ENCODE measurements at regions not wholly inside any gene's neighbourhood (a gene's known extent, or its start where the extent isn't known, plus 50 kb on each side); places are given as distances from the start of the nearest gene placed in this dataset.

- Mint-ChIP-seq H3K9me3 (ENCODE audit: unreplicated experiment) (peaks cover 1% of the 10 kb centered on the region), H3K27me3 (ENCODE audit: unreplicated experiment) (no peaks in the 10 kb centered on the region), H3K36me3 (ENCODE audit: unreplicated experiment) (no peaks in the 10 kb centered on the region), H3K27ac (ENCODE audit: unreplicated experiment) (peak overlapping the region; percentile 71), H3K4me3 (ENCODE audit: unreplicated experiment) (peak overlapping the region; percentile 30), H3K4me1 (ENCODE audit: low read depth, unreplicated experiment) (peaks cover 61% of the 10 kb centered on the region)
- no peak for DNase-seq
- no peak for TF ChIP-seq CTCF (IDR thresholded peaks at IDR 0.05; ENCODE audit: partially characterized antibody, unreplicated experiment)
Measured at GRCh38 chr15:53447053-53447574, 312.3 kb downstream of the WDR72 start.

- no peaks in the 10 kb centered on the region for H3K27me3 Mint-ChIP-seq (ENCODE audit: unreplicated experiment)
- DNase-seq = no peak
- H3K27ac Mint-ChIP-seq (ENCODE audit: unreplicated experiment) = no peak overlapping the region
- peaks cover 1% of the 10 kb centered on the region for H3K9me3 Mint-ChIP-seq (ENCODE audit: unreplicated experiment)
- no peak overlapping the region for H3K4me3 Mint-ChIP-seq (ENCODE audit: unreplicated experiment)
- H3K36me3 Mint-ChIP-seq (ENCODE audit: unreplicated experiment) = no peaks in the 10 kb centered on the region
- TF ChIP-seq CTCF (IDR thresholded peaks at IDR 0.05; ENCODE audit: partially characterized antibody, unreplicated experiment) = no peak
- peaks cover 56% of the 10 kb centered on the region for H3K4me1 Mint-ChIP-seq (ENCODE audit: low read depth, unreplicated experiment)
Measured at GRCh38 chr15:53446376-53446775, 313.1 kb downstream of the WDR72 start.

DNA sequence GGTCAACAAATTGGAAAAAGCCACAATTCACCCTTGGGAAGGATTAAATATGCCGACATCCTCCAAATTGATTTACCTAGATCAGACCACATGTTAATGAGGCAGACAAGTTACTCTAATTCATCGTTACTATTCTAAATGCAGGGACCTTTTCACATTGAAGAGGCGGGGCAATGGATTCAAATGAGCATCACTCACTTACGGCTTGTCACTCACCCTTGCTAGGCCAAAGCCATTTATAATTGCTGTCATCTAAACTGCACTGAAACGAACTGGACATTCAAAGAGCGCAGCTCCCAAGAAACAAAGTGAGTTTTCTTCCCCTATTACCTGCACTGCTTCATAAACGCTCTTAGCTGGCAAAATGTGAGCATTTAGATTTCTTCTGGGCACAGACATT, 313.9 kb downstream of the WDR72 start:
- Mint-ChIP-seq H3K27me3 (ENCODE audit: unreplicated experiment) (no peaks in the 10 kb centered on the region), H3K4me1 (ENCODE audit: low read depth, unreplicated experiment) (peaks cover 50% of the 10 kb centered on the region), H3K9me3 (ENCODE audit: unreplicated experiment) (peaks cover 1% of the 10 kb centered on the region), H3K4me3 (ENCODE audit: unreplicated experiment) (no peak overlapping the region), H3K27ac (ENCODE audit: unreplicated experiment) (no peak overlapping the region), H3K36me3 (ENCODE audit: unreplicated experiment) (no peaks in the 10 kb centered on the region)
- TF ChIP-seq CTCF (IDR thresholded peaks at IDR 0.05; ENCODE audit: partially characterized antibody, unreplicated experiment) = no peak
- DNase-seq = no peak

DNA sequence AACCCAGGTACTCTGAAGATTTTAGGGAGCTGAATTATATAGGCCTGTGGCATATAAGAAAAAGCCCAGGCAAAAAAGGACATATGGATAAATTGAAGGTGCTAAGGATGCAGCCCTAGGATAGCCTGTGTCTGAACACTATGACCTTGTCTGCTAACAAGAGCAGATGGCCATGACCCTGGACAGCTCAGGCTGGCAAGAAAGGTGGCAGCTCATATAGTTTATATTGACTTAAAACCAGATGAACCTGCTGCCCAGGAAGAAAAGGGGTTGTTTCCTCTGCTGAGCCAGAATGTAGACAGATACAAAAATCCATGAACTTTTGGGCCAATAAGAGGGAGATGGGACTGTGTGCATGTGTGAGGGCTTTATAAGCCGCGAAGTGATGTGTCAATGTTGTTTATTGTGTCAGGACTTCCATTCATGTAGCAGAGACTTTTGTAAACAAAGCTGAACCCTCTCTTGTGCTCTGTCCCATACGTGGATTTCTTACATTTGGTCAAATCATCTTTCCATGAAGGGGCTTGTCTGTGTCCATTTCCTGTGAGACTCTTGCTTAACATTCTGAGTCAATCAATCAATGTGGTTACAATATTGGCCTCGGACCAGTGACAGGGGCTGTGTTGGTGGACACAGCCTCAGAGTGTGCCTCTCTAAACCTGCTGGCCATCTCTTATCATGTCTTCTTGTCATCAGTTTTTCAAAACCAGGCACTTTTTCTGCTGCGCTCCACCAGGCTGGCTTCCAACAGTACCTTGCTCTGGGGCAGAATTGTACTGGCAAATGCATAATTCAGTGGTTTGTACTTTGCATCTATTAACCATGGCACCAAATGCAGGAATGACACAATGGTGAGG, 321.2 kb downstream of the WDR72 start:
- DNase-seq = no peak
- Mint-ChIP-seq H3K27me3 (ENCODE audit: unreplicated experiment) (no peaks in the 10 kb centered on the region), H3K9me3 (ENCODE audit: unreplicated experiment) (no peaks in the 10 kb centered on the region), H3K4me3 (ENCODE audit: unreplicated experiment) (no peak overlapping the region), H3K27ac (ENCODE audit: unreplicated experiment) (no peak overlapping the region), H3K36me3 (ENCODE audit: unreplicated experiment) (no peaks in the 10 kb centered on the region), H3K4me1 (ENCODE audit: low read depth, unreplicated experiment) (peaks cover 19% of the 10 kb centered on the region)
- TF ChIP-seq CTCF (IDR thresholded peaks at IDR 0.05; ENCODE audit: partially characterized antibody, unreplicated experiment) = no peak

DNA sequence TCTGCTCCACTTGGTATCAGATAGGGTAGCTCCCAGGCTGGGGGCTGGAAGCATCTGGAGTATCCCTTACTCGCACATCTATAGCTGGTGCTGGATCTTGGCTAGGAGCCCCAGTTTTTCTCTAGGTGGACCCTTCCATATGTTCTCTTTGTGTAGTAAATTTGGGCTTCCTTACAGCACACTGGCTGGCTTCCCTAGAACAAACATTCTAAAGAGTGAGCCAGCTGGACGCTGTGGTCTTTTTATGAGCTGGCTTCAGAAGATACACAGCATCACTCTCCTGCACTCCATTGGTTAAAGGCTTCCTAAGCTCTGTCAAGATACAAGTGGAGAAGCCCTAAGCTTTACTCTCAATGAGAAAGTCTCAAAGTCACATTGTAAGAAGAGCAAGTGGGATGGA, 322.1 kb downstream of the WDR72 start:
- Mint-ChIP-seq H3K9me3 (ENCODE audit: unreplicated experiment) (no peaks in the 10 kb centered on the region), H3K27me3 (ENCODE audit: unreplicated experiment) (no peaks in the 10 kb centered on the region), H3K36me3 (ENCODE audit: unreplicated experiment) (no peaks in the 10 kb centered on the region), H3K27ac (ENCODE audit: unreplicated experiment) (no peak overlapping the region), H3K4me1 (ENCODE audit: low read depth, unreplicated experiment) (peaks cover 24% of the 10 kb centered on the region), H3K4me3 (ENCODE audit: unreplicated experiment) (no peak overlapping the region)
- TF ChIP-seq CTCF (IDR thresholded peaks at IDR 0.05; ENCODE audit: partially characterized antibody, unreplicated experiment) = no peak
- DNase-seq = no peak

All from glutamatergic neuron (in vitro differentiated cells).